ENCODE measurements at regions not wholly inside any gene's neighbourhood (a gene's known extent, or its start where the extent isn't known, plus 50 kb on each side); places are given as distances from the start of the nearest gene placed in this dataset.

DNA sequence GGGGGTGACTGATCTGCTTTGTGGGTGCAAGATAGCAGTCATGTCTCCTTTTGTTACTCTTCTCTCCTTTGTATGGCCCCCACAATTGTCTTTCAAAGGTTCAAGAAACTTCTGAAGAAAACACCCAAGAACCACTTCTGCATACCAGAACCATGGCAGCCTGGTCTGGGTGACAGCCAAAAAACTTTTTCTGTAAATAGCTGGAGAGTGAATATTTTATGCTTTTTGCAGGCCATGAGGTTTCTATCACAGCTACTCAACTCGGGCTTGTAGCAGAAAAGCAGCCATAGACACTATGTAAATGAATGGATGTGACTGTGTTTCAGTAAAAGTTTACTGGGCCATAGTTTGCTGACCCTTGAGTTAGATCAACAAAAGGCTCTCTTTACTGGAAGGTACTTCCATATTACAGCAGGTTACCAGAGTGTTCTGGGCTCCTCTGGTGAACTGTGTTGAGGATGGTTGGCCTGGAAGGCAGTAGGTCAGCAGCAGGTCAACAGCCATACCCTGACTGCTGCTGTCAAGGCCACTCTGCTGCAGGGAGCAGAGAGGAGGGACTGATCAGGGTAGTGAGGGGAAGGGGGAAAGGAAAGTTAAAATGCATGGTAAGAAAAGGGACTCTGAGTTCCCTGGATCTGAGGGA is 116.4 kb downstream of the GDAP2 start:
- no peak for DNase-seq

Data from Kasumi-1 (cell line).